ENCODE measurements at regions not wholly inside any gene's neighbourhood (a gene's known extent, or its start where the extent isn't known, plus 50 kb on each side); places are given as distances from the start of the nearest gene placed in this dataset.

GRCh38 chr2:4188561-4188960, 485.2 kb downstream of the DCDC2C start:
- TF ChIP-seq CTCF (conservative IDR thresholded peaks at IDR 0.05) (no peak), ZFX (IDR thresholded peaks at IDR 0.05) (no peak)

Data from C4-2B (cell line).